ENCODE measurements at regions not wholly inside any gene's neighbourhood (a gene's known extent, or its start where the extent isn't known, plus 50 kb on each side); places are given as distances from the start of the nearest gene placed in this dataset.
A peak's percentile ranks its signal among the peaks of the same experiment; 100 is the strongest.
"Not testable (repeated sequence)": the region's sequence is repeated elsewhere in the genome, so short reads cannot be mapped to it uniquely, and the experiment has no call there.

DNA sequence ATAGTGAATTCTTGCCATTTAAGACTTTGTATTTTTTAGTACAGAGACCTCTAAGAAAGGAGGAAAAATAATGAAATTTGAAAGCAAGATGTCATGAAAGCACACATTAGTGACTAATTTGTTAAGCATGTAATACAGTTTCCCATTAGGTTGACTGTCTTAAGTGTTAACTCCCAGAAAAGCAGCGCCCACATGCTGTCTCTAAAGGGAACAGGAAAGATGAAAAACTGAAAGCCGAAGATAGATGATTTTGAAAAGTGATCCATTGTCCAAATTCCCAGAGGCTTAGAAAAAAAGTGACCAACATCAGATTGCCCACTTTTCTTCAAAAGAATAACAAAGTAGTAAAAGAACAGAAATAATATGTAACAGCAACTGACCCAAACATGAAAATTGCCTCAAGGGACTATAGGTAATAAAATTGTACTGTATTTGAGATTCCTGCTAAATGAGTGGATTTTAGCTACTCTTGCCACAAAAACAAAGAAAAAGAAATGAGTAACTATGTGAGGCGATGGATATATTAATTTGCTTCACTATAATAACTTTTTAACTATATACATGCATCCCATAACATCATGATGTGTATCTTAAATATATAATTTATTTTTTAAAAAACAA lies 83.2 kb upstream of the OGFRL1 start:
- DNase-seq, result no peak

DNA sequence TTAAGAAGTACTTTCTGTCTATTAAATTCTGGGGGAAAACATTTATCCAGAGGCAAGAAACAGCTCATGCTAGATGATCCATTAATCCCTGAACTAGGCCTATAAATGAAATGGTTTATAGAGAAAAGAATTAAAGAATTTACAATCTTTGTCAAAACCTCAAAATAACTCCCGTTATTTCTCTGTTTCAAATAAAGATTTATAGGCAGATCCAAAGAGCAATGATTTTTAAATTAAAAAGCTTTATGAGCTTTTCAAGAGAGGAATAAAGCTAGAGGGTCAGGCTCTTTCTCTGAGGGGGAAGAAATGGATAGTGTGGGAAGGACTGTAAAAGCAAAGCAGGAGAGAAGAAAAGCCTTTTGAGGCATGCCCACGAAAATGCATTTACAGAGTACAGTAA lies 82.5 kb upstream of the OGFRL1 start:
- no peak for DNase-seq

DNA sequence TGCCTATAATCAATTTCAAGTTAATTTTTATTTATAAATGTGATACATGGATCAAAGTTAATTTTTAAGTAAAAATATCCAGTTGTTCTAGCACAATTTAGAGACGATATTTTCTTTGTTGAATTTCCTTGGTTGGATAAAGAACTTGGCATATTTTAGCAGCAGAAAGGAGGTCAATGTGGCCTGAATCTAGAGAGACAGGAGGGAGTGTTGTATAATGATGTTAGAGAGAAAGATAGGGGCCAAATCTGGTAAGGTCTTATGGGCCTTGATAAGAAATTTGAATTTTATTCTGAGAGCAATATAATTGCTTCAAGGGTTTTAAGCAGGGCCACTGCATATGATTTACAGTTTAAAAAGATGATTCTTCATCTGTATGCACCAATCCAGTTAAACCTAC lies 79.4 kb upstream of the OGFRL1 start:
- DNase-seq, result peak in 1 of 14 donors; percentile 84

DNA sequence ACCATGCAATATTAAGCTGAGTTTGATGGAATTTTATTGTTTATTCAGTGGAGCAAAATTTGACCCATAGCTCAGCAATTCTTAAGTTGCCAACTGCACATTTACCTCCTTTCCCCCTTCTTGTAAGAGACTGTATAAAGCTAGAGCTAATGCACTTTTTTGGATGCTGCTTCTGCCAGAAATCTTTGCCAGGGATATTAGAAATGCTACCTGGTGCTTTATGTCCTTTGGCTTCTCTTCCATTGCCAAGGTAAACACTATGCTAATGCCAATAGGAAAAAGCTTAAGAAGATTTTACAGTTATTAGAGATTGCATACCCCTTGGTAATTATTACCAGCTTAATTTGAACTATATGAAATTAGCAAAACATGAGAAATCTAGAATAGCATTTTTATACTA lies 79.0 kb upstream of the OGFRL1 start:
- DNase-seq, result peak in 1 of 14 donors; percentile 79

DNA sequence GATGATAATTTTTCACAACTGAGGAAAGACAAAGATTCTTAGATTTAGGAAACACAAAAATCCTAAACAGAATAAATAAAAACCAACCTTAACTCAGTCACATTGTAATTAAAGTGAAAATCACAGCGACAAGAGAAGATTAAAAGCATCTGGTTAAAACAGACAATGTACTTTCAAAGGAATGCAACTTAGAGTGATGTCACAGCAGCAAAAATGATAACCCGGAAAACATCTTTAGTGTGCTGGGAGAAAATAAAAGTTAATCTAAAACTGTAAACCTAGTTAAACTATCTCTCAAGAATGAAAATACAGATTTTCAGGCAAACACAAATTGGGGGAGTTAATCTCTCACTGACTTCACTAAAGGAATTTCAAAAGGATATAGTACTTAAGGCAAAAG lies 76.8 kb upstream of the OGFRL1 start:
- DNase-seq, result no peak

DNA sequence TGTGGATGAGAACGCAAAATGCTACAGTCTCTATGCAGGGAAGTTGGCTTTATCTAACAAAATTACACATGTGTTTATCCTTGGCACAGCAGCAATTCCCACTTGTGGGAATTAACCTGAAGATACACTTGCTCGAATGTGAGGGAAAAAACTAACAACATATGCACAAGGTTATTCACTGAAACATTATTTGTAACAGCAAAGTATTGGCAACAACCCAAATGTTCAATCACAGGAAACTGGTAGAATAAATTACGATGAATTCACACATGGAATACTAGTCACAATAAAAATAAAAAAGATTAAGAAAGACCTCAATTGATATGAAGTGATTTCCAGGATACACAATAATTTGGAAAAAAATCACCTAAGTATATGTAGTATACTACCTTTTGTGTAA lies 68.1 kb upstream of the OGFRL1 start:
- no peak for DNase-seq

DNA sequence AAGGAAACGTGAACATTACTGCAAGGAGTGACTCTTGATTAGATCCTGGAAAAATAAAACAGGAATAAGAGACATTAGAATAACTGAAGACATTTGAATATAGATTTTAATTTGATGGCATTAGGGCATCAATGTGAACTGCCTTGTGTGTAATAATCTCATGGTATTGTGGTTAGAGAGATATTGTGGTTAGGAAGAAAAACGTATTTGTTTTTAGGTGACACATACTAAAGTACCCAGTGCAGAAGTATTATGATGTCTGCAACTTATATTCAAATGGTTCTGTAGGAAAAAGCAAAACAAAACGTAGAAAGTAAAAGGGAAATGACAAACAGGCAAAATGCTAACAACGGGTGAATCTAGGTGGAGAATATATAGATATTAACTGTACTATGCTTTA lies 65.9 kb upstream of the OGFRL1 start:
- no peak for DNase-seq

DNA sequence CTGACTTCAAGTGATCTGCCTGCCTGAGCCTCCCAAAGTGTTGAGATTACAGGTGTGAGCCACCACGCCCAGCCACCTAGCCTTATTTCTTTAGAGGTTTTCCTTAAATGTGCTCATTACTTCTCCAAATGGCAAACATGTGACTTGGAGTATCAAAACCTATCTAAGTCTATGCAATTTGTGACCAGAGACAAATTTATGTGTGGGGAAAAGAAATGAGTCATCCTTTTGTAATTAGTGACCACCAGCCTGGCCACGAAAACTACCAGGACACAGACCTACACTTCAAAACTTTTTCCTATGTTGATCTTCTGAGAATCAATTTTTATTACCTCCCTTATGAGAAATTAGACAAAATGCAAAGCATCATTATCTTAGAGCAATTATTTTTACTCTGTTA lies 64.6 kb upstream of the OGFRL1 start:
- DNase-seq, result no peak

DNA sequence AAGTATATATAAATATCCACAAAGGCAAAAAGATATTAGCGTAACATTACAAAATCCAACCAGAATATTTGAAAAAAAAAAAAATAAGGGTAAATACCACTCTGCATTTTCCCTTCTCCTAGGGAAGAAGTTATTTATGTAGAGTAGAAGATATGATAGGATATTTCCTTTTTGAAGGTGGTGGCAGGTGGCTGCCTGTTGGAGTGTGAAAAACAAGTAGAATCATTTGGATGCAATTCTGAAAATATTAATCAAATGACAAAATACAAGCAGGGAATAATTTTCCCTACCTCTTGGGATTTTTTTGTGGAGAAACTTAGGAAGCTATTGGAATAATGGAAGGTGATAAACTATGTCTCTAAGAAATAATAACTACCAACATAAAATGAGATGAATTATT lies 62.5 kb upstream of the OGFRL1 start:
- DNase-seq, result peak in 1 of 14 donors; percentile 85

DNA sequence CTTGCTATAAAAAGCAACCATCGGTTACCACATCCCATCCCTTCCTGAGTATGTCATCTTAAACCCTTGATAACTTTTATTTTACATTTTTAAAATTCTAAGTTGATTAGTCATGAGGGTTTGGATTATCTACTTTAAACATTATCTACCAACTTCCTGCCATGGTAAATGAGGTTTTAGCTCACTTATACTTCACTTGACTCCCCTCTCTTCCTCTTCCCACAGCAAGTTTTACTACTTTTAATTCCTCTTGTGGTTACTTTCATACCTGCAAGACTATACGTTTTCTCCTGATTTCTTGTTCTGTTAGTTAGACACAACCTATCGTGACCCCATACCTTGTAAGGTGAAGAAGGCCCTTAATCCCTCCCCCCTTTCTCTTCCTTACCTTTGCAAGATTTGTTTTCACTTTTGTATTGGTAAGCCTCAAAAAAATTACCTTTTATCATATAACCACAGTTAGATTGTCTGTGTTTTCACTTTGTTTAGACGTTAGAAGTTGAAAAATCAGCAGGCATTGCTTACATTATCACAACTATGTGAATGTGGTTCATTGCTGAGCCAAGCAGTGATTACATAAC lies 60.1 kb upstream of the OGFRL1 start:
- no peak for DNase-seq

DNA sequence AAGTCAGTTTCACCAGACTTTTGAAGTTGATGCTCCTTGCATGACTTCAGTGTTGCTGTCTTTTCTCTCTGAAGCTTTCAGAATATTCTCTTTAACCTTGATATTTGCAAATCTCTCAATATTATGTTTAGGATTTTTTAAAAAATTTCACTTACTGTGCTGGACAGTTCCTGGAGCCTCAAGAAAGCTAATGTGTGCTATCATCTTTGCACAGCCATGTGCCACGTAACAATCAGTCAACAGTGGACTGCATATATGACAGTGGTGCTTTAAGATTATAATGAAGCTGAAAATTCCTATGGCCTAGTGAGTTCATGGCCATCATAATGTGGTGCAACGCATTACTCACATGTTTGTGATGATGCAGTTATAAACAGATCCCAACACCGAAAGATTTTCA lies 59.1 kb upstream of the OGFRL1 start:
- DNase-seq, result no peak

DNA sequence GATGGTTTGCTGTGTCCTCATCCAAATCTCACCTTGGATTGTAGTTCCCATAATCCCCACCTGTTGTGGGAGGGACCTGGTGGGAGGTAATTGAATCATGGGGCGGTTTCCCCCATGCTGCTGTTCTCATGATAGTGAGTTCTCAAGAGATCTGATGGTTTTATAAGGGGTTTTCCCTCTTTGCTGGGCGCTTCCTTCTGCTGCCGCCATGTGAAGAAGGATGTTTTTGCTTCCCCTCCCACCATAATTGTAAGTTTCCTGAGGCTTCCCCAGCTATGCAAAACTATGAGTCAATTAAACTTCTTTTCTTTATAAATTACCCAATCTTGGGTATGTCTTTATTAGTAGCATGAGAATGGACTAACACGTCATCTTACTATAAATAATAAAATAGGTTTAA lies 55.7 kb upstream of the OGFRL1 start:
- DNase-seq, result not testable (repeated sequence)

DNA sequence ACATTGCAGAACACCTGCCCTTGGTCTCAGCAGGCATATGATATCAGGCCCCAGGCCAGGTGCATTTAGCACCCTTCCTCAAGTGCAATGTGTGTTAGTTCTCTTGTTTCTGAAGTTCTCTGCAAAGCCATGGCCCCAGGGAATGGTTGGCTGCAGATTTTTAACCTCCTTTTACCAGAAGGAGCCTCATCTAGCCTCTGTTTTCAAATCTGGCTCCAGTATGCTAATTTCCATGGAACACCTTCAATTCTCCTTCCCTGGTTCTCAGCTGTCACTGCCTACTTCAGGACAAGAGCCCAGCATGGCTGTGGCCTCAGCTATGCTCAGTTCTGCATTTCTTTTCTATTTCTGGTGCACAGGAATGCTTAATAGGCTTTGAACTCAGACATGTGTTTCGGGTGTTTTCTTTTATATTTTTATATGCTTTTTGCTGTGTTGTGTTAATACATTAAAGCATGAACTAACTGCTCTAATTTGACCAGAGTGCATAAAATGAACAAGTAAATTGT lies 51.6 kb upstream of the OGFRL1 start:
- peak in 1 of 14 donors; percentile 65 for DNase-seq

DNA sequence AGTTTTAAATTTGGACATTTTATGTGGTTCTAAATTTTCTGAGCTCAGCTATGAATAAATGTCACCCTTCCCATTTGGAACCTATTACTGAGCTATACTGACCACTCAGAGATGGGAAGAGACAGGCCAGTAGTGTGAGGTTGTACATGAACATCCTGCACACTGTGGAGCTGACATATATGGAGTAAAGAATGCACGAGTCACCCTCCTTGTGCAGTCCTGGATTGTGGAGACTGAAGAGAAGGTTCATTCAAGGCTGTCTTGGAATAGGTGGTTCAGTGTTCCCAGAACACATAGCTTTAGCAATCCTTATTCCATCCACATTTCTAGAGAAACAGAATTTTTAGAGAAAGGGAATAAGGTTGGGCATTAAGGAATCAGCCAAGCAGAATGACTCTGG lies 50.3 kb upstream of the OGFRL1 start:
- peak in 1 of 14 donors; percentile 10 for DNase-seq

Data from C1 segment of cervical spinal cord (tissue), 14 donors.